GM06990 (cell line): ENCODE measurements at regions not wholly inside any gene's neighbourhood (a gene's known extent, or its start where the extent isn't known, plus 50 kb on each side); places are given as distances from the start of the nearest gene placed in this dataset.

ENCODE experiments used
- DNase-seq: peaks from one replicate; pipeline ENCODE4 v3.0.0-alpha.2; 2011; ENCODE audit not compliant: insufficient read length; ENCODE audit errors: extremely low read depth
- H3K27me3 ChIP-seq: replicated peaks from 2 replicates; pipeline ENCODE4 v1.6.0; 2011; ENCODE audit warnings: low read length; ENCODE audit not compliant: control insufficient read depth, insufficient read depth
- H3K36me3 ChIP-seq: 2 replicates; pipeline ENCODE4 v1.5.1; 2011; ENCODE audit warnings: low read length; ENCODE audit not compliant: control insufficient read depth, insufficient read depth
- H3K4me3 ChIP-seq: replicated peaks from 2 replicates; pipeline ENCODE4 v1.5.1; 2011; ENCODE audit warnings: low read depth, mild to moderate bottlenecking, control low read depth, low read length
- CTCF ChIP-seq: IDR thresholded peaks from 2 replicates; pipeline ENCODE4 v1.5.1; 2011; ENCODE audit warnings: low read length, control low read depth, mild to moderate bottlenecking, inconsistent platforms; ENCODE audit not compliant: insufficient read depth, poor library complexity, severe bottlenecking

DNA sequence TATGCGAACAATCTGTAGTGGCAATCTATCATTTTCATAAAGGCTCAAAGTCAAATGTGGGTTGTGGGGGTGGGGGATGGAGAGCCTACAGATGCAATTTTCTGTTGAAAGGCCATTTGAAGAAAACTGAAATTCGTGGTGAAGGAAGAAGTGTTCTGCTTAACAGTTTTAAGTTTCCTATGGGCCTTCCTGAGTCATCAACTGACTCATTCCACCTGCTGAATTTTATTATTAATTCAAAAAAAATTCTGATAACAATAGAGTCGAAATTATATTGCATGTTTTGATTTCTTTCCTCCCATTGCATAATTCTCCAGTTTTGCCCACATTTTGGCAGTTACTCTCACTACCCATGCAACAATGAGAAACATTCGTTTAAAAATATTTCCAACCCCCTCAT, 622.3 kb upstream of the ARID1B start:
- Histone ChIP-seq H3K36me3 (no peaks in the 10 kb centered on the region), H3K27me3 (no peaks in the 10 kb centered on the region; the same call in 1 of the 2 replicates), H3K4me3 (no peak overlapping the region)
- DNase-seq: no peak
- no peak for TF ChIP-seq CTCF

DNA sequence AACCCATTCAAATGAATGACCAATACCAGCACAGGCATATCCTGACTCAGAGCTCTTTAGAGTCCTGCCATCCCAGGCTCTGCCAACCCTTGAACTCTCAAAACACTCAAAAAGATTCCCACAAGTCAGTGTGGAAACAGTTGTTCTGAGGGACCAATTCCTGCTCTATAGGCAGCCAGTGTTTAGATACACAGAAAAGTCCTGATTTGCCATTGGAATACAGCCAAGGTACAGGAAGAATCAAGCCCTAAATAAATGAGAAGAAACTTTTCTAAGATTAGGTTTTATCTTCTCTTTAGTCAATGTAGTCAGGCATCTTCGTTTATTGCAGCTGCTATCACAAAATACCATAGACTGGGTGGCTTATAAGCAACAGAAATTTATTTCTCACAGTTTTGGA, 626.8 kb upstream of the ARID1B start:
- no peak overlapping the region for H3K4me3 ChIP-seq
- H3K36me3 ChIP-seq: no peaks in the 10 kb centered on the region
- no peak for TF ChIP-seq CTCF
- DNase-seq: no peak
- no peaks in the 10 kb centered on the region for H3K27me3 ChIP-seq

DNA sequence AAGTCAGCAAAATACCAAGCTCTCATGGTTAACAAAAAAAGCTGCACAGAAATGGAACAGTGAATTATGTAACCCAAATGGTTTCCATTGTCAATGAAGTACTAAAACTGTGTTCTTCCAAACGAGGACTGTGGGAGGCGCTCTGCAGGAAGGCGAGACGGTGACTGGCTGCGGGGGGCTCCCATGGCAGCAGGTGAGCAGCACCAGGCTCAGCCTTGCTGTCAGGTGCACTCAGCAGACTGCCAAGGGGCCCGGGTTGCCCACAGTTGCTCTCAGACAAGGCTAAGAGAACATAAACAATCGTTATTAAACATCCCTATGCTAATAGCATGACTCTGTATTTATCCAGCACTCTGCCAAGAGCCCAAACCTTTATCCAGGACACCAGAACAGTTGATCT, 630.3 kb upstream of the ARID1B start:
- no peak for DNase-seq
- Histone ChIP-seq H3K36me3 (no peaks in the 10 kb centered on the region), H3K4me3 (no peak overlapping the region), H3K27me3 (no peaks in the 10 kb centered on the region)
- TF ChIP-seq CTCF: no peak

DNA sequence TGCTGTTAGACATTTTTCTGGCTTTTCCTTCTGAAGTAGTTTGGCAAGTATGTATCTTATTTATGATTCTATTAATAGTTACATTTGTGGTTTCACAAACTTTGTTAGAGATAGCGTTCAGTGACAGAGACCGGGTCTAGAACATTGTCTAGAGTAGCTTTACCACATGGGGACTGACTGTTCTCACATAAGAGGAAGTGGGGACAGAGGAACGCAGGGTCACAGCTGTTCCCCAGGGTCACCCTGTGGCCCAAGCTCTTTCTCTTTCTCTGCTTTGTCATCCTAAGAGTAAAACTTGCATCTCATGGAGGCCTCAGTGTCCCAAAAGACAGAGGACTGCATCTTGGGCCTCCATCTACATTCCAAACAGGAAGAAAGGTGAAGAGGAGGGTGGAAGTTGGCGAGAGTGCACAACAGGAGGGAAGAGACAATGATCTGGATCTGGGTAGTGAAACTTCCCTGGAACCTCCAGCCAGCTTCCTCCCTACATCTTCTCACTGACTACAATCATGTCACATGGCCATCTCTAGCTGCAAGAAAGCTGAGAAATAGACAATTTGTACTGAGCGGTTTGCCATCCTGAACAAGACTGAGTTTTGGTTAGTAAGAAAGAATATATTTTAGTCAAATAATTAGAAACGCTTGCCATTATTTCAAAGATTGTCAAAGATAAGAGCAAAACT, 645.8 kb upstream of the ARID1B start:
- Histone ChIP-seq H3K27me3 (no peaks in the 10 kb centered on the region), H3K36me3 (no peaks in the 10 kb centered on the region), H3K4me3 (no peak overlapping the region)
- TF ChIP-seq CTCF: no peak
- peak; percentile 30 for DNase-seq

GRCh38 chr6:156126535-156126934, 650.6 kb upstream of the ARID1B start:
- TF ChIP-seq CTCF: no peak
- DNase-seq: no peak
- Histone ChIP-seq H3K27me3 (no peaks in the 10 kb centered on the region), H3K36me3 (no peaks in the 10 kb centered on the region), H3K4me3 (no peak overlapping the region)

GRCh38 chr6:156125844-156126243, 651.3 kb upstream of the ARID1B start:
- no peak overlapping the region for H3K4me3 ChIP-seq
- TF ChIP-seq CTCF: no peak
- no peaks in the 10 kb centered on the region for H3K27me3 ChIP-seq
- no peaks in the 10 kb centered on the region for H3K36me3 ChIP-seq
- no peak for DNase-seq
